PC-9 (cell line): ENCODE measurements at regions not wholly inside any gene's neighbourhood (a gene's known extent, or its start where the extent isn't known, plus 50 kb on each side); places are given as distances from the start of the nearest gene placed in this dataset.

Source experiments
- CTCF ChIP-seq: fragments of 200-600 bp; sonication (generic); conservative IDR thresholded peaks from 2 replicates; pipeline ENCODE4 v1.6.1; 2017; ENCODE audit warnings: mixed run types, antibody characterized with exemption, mild to moderate bottlenecking, moderate library complexity
- EZH2 ChIP-seq: fragments of 200-600 bp; sonication (generic); IDR thresholded peaks from 2 replicates; pipeline ENCODE4 v1.8.0; 2017; ENCODE audit warnings: antibody characterized with exemption, low read depth

DNA sequence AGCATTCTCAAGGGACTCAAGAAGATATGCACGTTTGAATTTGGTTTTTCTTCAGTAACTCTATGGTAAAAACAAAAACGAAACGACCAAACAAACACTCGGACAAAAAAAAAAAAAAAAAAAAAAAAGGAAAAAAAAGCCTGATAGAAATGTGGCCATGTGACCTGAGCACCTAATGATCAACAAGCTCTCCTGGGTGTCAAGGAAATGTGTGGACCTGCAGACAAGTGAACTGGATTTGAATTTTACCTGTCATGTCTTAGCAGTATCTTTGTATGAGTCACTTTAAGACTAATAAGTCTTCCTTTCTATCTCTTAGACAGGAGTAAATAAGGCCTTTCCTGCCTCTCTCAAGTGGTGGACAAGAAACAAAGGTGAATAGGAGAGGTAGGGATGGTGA is 190.6 kb upstream of the GRIA1 start:
- TF ChIP-seq EZH2 (no peak), CTCF (no peak)
